ENCODE measurements at regions not wholly inside any gene's neighbourhood (a gene's known extent, or its start where the extent isn't known, plus 50 kb on each side); places are given as distances from the start of the nearest gene placed in this dataset.

GRCh38 chr2:180144338-180144813, 137.3 kb upstream of the CWC22 start:
- no peak for DNase-seq (ENCODE audit: low read depth)

- no peak for DNase-seq (ENCODE audit: low read depth)
Observed at GRCh38 chr2:180143633-180144337, 136.7 kb upstream of the CWC22 start.

- no peak for DNase-seq (ENCODE audit: low read depth)
Observed at GRCh38 chr2:180141600-180141999, 134.5 kb upstream of the CWC22 start.

GRCh38 chr2:180133736-180134135, 126.6 kb upstream of the CWC22 start:
- no peak for DNase-seq (ENCODE audit: low read depth)

GRCh38 chr2:180130403-180130802, 123.3 kb upstream of the CWC22 start:
- DNase-seq (ENCODE audit: low read depth), result no peak

GRCh38 chr2:180128861-180129260, 121.8 kb upstream of the CWC22 start:
- DNase-seq (ENCODE audit: low read depth), result no peak

- DNase-seq (ENCODE audit: low read depth), result peak; percentile 6
Observed at GRCh38 chr2:180125245-180125962, 118.3 kb upstream of the CWC22 start.

GRCh38 chr2:180124273-180125139, 117.4 kb upstream of the CWC22 start:
- DNase-seq (ENCODE audit: low read depth), result no peak

- DNase-seq (ENCODE audit: low read depth), result no peak
Observed at GRCh38 chr2:180122874-180123273, 115.8 kb upstream of the CWC22 start.

- no peak for DNase-seq (ENCODE audit: low read depth)
Observed at GRCh38 chr2:180115675-180116074, 108.6 kb upstream of the CWC22 start.

- DNase-seq (ENCODE audit: low read depth), result no peak
Observed at GRCh38 chr2:180115269-180115668, 108.2 kb upstream of the CWC22 start.

- DNase-seq (ENCODE audit: low read depth), result no peak
Observed at GRCh38 chr2:180111901-180112300, 104.8 kb upstream of the CWC22 start.

GRCh38 chr2:180110469-180110868, 103.4 kb upstream of the CWC22 start:
- no peak for DNase-seq (ENCODE audit: low read depth)

GRCh38 chr2:180101846-180102245, 94.7 kb upstream of the CWC22 start:
- DNase-seq (ENCODE audit: low read depth), result no peak

GRCh38 chr2:180099308-180099707, 92.2 kb upstream of the CWC22 start:
- no peak for DNase-seq (ENCODE audit: low read depth)

GRCh38 chr2:180085144-180085543, 78.0 kb upstream of the CWC22 start:
- no peak for DNase-seq (ENCODE audit: low read depth)

- no peak for DNase-seq (ENCODE audit: low read depth)
Observed at GRCh38 chr2:180077295-180077906, 70.3 kb upstream of the CWC22 start.

- no peak for DNase-seq (ENCODE audit: low read depth)
Observed at GRCh38 chr2:180075870-180076269, 68.8 kb upstream of the CWC22 start.

- no peak for DNase-seq (ENCODE audit: low read depth)
Observed at GRCh38 chr2:180071797-180072196, 64.7 kb upstream of the CWC22 start.

GRCh38 chr2:180063494-180064092, 56.5 kb upstream of the CWC22 start:
- DNase-seq (ENCODE audit: low read depth), result no peak

- no peak for DNase-seq (ENCODE audit: low read depth)
Observed at GRCh38 chr2:180062178-180062577, 55.1 kb upstream of the CWC22 start.

- no peak for DNase-seq (ENCODE audit: low read depth)
Observed at GRCh38 chr2:180061546-180061945, 54.4 kb upstream of the CWC22 start.
